ENCODE measurements at regions not wholly inside any gene's neighbourhood (a gene's known extent, or its start where the extent isn't known, plus 50 kb on each side); places are given as distances from the start of the nearest gene placed in this dataset.
A peak's percentile ranks its signal among the peaks of the same experiment; 100 is the strongest.

DNA sequence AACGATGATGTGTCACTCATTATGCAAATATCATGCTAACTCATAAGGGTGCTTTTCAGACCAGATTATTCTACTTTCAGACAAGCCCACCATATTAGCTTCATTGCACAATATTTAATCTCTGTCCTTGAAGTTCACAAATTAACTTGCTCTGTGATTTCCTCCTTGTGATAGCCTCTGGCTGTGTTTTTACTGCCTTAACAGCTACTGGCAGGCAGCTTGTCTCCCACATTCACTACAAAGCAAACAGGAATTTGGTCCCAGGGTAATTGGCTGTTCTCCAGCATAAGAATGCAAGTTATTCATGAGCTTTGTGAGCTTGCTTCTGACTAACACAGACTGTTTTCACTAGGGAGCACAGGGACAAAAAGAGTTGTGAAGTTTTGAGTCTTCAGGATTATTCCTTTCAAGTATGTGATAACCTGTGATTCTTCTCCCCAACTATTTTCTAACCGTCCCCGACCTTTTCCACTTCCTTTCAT, 87.9 kb upstream of the HMCN1 start:
- no peak for DNase-seq (ENCODE audit: low read depth in 1 of 2, low spot score in 1 of 2)

DNA sequence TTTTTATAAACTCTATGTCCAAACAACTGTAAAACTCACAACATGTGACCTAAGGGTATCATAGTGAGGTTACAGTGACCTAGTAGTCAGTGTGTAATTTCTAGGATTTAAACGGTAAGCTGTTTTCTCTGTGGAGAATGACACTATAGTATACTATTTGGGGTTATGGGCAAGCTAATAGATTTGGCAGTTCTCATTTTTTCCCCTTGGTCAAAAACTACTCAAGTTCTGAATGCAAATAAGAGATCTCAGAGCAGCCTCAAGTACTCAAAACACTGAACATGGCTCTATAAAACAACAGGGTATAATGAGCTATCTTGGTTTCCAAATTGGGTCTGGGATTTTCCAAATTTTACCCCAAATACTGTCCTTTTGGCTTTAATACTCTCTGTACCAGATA, 88.5 kb upstream of the HMCN1 start:
- no peak for DNase-seq (ENCODE audit: low read depth in 1 of 2, low spot score in 1 of 2)

DNA sequence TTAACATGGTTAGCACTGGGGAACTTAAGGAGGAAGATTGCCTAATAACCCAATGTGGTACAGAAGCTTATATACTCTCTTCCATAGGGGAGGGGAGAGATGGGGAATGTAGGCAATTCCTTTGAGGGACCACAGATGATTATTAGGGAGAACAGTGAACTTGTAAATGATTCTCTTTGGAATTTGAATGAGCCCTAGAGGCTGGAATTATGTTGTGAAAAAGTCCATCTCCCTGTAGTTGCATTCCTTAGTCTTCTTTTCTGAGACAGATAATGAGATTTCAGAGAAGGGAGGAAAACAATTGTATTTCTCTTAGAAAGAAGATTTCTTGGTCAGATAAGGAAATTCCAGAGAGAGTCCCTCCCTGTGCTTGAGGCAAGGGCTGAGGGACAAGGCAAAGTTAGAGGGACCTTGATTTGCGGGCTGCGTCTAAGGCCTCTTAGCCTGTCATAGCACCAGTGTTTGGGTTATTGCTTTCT, 89.0 kb upstream of the HMCN1 start:
- DNase-seq (ENCODE audit: low read depth in 1 of 2, low spot score in 1 of 2): no peak

DNA sequence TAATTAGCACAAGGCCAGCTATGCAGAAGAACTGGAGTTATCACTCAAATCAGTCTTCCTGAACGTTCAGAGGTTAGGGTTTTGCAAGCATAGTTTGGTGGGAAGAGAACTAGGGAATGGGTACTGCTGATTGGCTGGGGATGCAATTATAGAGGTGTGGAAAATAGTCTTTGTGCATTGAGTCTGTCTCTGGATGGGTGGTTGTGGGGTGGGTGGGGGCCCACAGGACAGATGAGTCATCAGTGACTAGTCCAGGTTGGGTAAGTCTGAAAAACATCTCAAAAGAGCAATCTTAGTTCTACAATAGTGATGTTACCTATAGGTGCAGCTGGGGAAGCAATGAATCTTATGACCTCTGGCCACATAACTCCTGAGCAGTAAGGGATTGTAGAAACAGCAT, 89.7 kb upstream of the HMCN1 start:
- no peak for DNase-seq (ENCODE audit: low read depth in 1 of 2, low spot score in 1 of 2)

DNA sequence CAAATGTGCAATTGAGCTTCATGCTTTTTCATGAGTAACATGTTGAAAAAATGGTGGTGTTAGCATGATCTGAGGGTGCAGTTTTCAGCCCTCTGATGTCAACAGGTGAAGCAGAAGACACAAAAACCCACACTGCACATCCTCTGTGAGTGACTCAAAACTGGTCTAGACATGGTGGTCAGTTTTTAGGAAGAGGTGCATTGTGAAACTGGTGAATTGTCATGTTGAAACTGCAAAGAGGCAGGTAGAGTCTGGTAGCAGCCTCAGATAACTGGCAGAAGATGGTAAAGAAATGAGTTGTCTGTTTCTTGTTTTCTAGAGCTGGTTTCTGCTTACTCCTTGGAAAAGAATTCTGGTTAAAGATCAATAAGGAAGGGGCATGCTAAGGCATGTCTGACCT, 97.3 kb upstream of the HMCN1 start:
- no peak for DNase-seq (ENCODE audit: low read depth in 1 of 2, low spot score in 1 of 2)

DNA sequence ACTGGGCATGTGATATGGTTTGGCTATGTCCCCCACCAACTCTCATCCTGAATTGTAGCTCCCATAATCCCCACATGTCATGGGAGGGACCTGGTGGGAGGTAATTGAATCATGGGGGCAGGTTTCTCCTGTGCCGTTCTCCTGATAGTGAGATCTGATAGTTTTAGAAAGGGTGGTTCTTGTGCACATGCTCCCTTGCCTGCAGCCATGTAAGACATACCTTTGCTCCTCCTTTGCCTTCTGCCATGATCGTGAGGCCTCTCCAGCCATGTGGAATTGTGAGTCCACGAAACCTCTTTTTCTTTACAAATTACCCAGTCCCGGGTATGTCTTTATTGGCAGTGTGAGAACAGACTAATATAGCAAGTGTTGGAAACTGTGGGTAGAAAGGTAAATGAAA, 99.5 kb upstream of the HMCN1 start:
- DNase-seq (ENCODE audit: low read depth in 1 of 2, low spot score in 1 of 2): no peak

DNA sequence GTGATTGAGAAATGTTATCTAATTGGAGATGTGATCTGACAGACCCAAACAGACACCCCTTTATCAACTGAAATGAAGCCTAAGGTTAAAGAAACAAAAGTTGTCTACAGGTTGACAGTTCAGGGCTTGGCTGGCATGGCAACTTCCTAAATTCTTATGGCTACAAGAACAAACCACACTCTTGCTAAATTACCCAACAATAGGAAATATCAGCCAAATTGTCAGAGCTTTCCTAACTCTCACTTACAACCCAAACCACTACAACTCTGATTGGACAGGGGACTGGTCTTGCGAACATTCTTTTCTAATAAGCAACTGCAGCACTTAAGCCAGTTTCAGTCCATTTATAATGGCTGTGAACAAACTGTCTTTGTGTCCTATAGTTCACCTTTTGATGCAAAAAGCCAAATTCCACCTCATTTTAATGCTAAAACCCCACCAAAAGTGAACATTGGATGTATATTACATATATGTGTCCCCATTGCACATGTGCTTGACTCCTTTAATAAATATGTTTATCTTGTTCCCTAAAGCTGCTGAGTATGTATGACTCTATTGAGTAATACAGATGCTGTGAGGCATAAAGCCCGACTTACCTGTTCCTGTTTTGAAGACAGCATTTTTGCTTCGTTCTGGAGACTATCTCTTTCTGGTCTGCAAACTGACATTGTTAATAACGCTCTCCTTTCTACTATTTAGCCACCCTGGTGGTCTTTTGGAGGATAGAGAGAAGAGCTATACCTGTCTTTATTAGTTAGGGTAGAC, 101.3 kb upstream of the HMCN1 start:
- DNase-seq (ENCODE audit: low read depth in 1 of 2, low spot score in 1 of 2): no peak

DNA sequence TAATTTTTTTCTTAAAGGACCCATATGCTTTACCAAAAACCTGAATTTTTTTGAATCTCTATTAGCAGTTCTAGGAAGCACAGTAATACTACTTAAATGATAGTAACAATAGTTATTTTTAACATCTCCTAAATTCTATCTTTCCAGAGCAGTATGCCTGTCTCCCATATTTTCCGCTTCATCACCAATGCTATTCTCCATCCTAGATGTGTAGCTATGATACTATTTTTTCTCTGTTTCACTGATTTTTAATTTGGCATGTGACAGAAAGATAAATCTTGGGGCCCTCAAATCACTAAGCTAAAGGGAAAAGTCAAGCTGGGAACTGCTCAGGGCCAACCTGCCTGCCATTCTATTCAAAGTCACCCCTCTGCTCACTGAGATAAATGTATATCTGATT, 102.3 kb upstream of the HMCN1 start:
- no peak for DNase-seq (ENCODE audit: low read depth in 1 of 2, low spot score in 1 of 2)

DNA sequence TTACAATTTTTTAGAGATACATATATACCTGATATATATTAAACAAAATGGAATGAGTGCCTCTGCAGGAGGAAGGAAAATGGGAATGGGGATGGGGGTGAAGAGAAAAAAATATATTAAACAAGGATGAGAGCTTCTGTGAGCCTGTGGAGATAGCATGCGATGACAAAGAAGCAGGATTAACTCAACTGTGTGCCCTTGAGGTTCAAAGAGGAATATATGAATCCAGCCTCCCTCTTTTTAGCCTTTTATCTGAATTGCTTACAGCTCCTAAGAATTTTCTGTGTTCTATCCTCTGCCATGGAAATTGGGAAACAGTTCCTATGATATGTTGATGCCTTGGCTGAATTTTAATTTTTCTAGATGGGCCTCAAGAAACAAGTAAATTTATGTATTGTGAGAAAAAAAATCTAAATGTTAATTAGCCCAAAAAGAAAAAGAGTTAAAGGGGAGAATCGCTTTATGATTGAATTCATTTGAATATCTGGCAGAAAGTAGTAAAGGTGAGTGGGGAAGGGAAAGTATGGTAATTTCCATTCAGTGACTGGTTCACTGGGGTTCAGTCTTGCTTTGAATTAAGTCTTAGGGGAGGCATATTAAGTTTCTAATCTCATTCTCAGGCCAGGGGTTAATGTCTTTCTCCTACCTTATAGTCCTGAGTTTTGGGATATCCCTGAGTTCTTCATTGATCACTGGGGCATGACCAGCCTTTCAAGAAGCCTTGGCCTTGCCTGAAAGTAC, 106.3 kb upstream of the HMCN1 start:
- no peak for DNase-seq (ENCODE audit: low read depth in 1 of 2, low spot score in 1 of 2)

DNA sequence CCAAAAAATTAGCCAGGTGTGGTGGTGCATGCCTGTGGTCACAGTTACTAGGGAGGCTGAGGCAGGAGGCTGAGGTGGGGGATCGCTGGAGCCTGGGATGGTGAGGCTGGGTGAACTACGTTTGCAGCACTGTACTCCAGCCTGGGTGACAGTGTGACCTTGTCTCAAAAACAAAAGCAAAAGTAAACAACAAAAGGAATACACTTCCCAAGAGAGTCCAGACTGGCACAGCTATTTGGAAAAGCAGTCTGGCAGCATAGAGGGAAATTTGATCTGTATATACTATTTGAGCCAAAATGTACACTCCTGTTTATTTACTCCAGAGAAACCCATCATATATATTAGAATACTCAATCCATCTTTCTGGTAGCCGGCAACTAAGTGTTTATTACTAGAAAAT, 107.0 kb upstream of the HMCN1 start:
- DNase-seq (ENCODE audit: low read depth in 1 of 2, low spot score in 1 of 2): no peak

DNA sequence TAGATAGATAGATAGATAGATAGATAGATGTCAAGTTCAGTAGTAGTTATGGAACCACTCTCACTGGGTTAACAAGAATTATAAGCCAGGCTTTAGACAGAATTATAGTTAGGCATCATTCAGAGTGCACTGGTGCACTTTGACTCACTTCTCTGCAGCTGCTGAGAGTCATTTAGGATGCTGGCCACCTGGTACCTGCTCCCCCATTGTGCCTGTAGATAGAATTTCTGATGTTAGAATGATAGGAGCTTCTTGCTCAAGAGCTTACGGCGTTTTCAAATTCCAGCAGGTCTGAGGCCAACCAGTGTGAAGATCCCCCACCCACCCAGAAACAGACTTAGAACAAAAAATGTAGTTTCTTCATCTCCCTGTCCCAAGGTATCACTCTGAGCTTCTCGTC, 107.8 kb upstream of the HMCN1 start:
- no peak for DNase-seq (ENCODE audit: low read depth in 1 of 2, low spot score in 1 of 2)

DNA sequence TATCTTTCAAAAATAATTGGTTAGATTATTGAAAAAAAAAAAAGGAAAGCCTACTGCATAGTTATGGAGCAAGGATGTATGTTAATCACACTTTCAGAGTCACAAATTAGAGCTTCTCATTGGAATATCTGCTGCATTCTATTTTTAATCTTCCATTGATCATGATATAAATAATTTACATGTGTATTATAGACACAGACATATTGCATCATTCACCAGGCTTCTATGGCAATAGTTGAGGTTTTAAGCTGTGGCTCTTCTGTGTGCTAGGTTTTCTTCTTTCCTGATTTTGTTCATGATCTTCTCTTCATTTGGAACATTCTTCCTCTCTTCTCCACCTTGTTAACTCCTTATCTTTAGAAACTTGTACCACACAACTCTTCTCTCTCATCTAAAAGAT, 123.2 kb upstream of the HMCN1 start:
- DNase-seq (ENCODE audit: low read depth in 1 of 2, low spot score in 1 of 2): no peak

DNA sequence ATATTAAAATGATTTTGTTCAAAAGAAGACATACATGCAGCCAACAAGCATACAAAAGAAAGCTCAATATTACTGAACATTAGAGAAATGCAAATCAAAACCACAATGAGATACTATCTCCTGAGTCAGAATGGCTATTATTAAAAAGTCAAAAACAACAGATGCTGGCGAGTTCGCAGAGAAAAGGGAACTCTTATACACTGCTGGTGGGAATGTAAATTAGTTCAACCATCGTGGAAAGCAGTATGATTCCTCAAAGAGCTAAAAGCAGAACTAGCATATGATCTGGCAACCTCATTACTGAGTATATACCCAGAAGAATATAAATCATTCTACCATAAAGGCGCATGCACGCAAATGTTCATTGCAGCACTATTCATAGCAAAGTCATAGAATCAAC, 126.0 kb upstream of the HMCN1 start:
- DNase-seq (ENCODE audit: low read depth in 1 of 2, low spot score in 1 of 2): no peak

DNA sequence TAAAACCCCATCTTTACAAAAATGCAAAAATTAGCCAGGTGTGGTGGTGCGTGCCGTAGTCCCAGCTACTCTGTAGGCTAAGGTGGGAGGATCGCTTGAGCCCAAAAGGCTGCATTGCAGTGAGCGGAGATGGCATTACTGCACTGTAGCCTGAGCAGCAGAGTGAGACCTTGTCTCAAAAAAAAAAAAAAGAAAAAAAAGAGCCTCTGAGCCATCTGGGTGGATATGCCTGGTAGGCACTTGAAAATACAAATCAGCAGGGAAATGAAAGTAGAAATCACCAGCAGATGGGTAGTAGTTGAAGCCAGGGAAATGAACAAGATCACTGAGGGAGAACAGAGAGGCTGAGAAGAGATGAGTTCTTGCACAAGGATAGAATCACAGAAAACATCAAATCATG, 131.0 kb upstream of the HMCN1 start:
- DNase-seq (ENCODE audit: low read depth in 1 of 2, low spot score in 1 of 2): no peak

DNA sequence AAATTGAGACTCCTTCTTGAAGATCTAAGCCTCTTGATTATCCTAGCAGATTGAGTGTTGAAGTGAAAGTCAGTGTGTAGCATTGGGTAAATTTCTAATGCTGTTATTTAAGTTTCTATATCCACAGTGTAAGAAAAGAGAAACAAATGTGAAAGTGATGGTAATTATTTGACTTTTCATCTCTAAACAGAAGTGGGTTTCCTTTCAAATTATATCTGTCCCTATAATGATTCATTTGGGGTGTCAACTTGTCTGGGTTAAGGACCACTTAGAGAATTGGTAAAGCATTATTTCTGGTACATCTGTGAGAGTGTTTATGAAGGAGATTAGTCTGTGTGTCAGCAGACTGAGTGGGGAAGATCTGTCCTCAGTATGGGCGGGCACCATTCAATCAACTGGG, 133.0 kb upstream of the HMCN1 start:
- DNase-seq (ENCODE audit: low read depth in 1 of 2, low spot score in 1 of 2): no peak

DNA sequence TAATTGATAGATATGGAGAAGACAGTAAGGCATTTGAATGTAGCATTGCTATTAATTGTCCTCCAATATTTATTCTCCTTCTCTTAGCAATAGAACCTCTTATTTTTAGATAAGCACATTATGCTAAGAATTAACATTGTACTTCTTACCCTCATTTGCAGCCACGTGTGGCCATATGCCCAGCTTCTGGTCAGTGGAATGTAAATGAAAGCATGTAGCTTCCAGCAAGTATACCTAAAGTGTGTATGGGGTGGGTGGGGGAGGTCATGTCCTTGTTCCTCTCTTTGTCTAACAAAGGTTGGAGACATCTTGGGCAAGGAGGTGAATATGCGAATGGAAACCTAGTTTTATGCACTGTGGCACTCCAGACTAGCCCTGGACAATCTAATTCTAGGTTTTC, 133.6 kb upstream of the HMCN1 start:
- no peak for DNase-seq (ENCODE audit: low read depth in 1 of 2, low spot score in 1 of 2)

DNA sequence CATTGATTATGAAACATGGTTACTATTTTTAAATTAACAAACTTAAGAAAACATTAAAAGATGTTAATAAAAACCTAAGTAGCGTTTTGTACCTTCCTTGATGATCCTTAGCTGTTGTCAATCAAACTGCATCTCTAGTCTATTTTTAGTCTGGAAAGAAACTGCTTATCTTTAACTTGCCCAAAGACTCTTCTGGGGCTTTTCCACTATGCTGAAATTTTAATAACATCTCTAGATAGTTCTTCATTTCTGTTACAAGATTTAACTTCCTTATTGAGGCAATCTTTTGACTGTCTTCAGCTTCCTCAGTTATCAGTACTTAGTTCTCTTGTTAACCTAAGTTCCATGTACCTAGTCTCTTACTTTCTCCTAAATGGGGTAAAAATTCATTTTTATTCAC, 135.9 kb upstream of the HMCN1 start:
- no peak for DNase-seq (ENCODE audit: low read depth in 1 of 2, low spot score in 1 of 2)

DNA sequence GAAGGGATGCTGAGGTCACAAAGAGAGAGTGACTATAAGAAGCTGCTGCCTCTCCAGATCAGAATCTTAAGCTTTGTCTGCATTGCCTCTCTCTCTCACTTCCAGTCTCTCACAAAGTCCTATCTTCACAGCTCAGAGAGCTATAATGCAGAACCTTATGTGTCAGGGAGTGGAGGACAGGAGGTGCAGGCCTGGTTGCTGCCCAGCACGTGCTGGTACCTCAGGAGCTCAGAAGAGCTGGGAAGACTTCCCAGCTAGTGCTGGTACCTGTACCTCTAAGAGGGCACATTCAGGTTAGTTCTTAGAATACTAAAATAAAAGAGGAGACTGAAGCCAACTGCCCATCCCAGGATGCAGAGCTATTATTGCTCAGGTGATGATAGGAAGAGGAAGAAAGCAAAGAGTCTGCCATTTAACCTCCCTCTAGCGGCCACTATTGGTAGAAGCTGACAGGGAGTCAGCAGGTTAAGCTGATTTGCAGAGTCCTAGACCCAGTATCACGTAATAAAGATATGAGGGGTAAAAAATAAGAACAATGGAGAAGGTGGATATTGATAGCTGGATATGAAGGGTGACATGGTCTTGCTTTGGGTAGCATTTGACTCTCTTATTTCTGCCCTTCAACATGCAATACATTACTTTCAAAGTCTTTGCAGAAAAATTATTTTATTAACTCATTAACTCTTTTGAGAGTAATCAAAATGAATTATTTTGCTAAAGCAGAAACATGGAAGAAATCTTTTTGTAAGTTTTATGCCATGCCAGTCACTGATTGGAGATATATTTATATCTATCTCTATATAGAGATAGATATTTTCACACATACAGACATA, 138.1 kb upstream of the HMCN1 start:
- peak in 1 of 2 donors; percentile 13 for DNase-seq (ENCODE audit: low read depth in 1 of 2, low spot score in 1 of 2)

DNA sequence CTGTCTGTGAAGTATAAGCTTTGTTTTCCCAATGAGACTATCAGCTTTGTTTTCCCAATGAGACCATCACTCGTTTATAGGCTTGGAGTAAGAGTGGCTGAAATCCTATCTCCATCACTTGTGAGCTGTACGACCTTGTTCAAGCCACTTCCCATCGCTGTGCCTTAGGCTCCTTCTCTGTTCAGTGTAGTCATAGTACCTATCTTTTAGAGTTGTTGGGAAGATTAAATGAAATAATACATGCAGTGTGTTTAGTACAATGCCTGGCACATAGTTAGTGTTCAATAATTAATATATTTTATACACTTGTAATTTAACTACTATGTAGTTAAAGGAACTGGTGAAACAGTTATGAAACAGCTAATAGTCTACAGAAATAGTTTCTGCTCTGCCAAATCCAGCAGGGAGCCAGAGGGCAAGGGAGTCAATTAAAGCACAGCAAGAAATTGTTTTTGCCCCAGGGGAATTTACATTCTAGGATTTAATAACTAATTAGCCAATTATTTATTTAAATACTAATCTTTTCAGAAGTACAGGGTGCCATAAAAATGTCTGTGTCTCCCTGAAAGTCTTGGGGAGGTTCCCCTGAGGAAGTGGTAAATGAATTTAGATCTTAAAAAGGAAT, 139.3 kb upstream of the HMCN1 start:
- DNase-seq (ENCODE audit: low read depth in 1 of 2, low spot score in 1 of 2): no peak

DNA sequence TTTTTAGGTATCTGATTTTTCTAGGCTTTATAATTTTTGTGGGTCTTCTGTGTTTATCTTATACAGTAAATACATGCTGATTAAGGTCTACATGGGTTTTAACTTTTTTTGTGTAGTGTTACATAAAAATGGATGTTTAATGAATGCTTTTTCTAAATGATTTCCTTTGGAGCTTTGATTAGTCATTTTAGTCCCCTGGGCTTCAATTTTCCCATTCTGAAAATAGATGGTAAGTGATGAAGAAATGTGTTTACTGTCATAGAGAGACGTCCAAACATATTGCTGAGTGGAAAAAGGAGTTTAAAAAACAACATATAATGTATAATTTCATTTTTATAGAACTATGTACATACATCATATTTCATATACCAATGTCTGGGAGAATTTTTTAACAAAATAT, 140.9 kb upstream of the HMCN1 start:
- no peak for DNase-seq (ENCODE audit: low read depth in 1 of 2, low spot score in 1 of 2)

DNA sequence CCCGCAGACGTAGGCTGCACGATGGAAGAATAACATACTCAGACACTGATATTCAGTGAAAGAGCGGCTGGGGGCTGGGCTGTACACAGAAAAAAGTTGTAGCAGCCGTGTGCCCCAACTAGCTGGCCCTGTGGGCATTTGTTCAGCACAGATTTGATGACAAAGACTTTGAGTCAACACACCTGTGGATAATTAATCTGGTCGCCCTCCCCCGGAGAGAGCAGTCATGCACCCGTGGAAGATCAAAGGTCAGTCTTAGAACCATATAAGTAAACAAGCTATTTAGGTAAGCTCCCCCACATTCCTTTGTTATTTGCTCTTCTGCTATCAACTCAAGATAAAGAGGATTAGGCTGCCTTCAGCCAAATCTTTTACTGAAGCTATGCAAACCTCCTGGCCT, 148.4 kb upstream of the HMCN1 start:
- no peak for DNase-seq (ENCODE audit: low read depth in 1 of 2, low spot score in 1 of 2)

Data from stimulated activated CD4-positive, alpha-beta T cell treated with anti-CD3 and anti-CD28 coated beads, Interleukin-15, amount 100 ng/mL, for 1 hour (primary cell).